Ishikawa (cell line): ENCODE measurements at regions not wholly inside any gene's neighbourhood (a gene's known extent, or its start where the extent isn't known, plus 50 kb on each side); places are given as distances from the start of the nearest gene placed in this dataset.

Experiments
- CEBPB ChIP-seq: IDR thresholded peaks from 2 replicates; pipeline ENCODE4 v1.6.1; 2012
- CREB1 ChIP-seq: IDR thresholded peaks from 2 replicates; pipeline ENCODE4 v1.6.1; 2012; ENCODE audit warnings: low read depth
- EGR1 ChIP-seq: IDR thresholded peaks from 2 replicates; pipeline ENCODE4 v1.6.1; 2012
- EP300 ChIP-seq: IDR thresholded peaks from 2 replicates; pipeline ENCODE4 v1.6.1; 2012; ENCODE audit warnings: borderline replicate concordance
- FOXM1 ChIP-seq: IDR thresholded peaks from 2 replicates; pipeline ENCODE4 v1.6.1; 2012; ENCODE audit warnings: low read depth, borderline replicate concordance
- MAX ChIP-seq: IDR thresholded peaks from 2 replicates; pipeline ENCODE4 v1.6.1; 2012
- NFIC ChIP-seq: IDR thresholded peaks from 2 replicates; pipeline ENCODE4 v1.6.1; 2012
- RAD21 ChIP-seq: IDR thresholded peaks from 2 replicates; pipeline ENCODE4 v1.6.1; 2012; ENCODE audit warnings: low read depth
- REST ChIP-seq: IDR thresholded peaks from 2 replicates; pipeline ENCODE4 v1.6.1; 2012; ENCODE audit warnings: low read depth, mild to moderate bottlenecking
- TAF1 ChIP-seq: IDR thresholded peaks from 2 replicates; pipeline ENCODE4 v1.6.1; 2012; ENCODE audit warnings: low read depth, mild to moderate bottlenecking
- TCF12 ChIP-seq: IDR thresholded peaks from 2 replicates; pipeline ENCODE4 v1.6.1; 2012; ENCODE audit warnings: low read depth
- TEAD4 ChIP-seq: IDR thresholded peaks from 2 replicates; pipeline ENCODE4 v1.6.1; 2012
- USF1 ChIP-seq: IDR thresholded peaks from 2 replicates; pipeline ENCODE4 v1.6.1; 2012
- YY1 ChIP-seq: IDR thresholded peaks from 2 replicates; pipeline ENCODE4 v1.6.1; 2012; ENCODE audit warnings: low read depth
- ZBTB7A ChIP-seq: IDR thresholded peaks from 2 replicates; pipeline ENCODE4 v1.6.1; 2012; ENCODE audit warnings: low read depth

- TF ChIP-seq TEAD4 (no peak), YY1 (no peak), EGR1 (no peak), CEBPB (no peak), NFIC (no peak), TAF1 (no peak), RAD21 (no peak)
Measured at GRCh38 chr9:31821583-31821982, 562.9 kb upstream of the ACO1 start.

GRCh38 chr9:31823365-31823764 lies 561.1 kb upstream of the ACO1 start:
- TF ChIP-seq USF1 (no peak), TCF12 (no peak), TEAD4 (no peak), RAD21 (no peak), EP300 (no peak), NFIC (no peak), MAX (no peak), REST (no peak), TAF1 (no peak), CREB1 (no peak), EGR1 (no peak), CEBPB (no peak), YY1 (no peak), FOXM1 (no peak), ZBTB7A (no peak)

GRCh38 chr9:31824860-31825259 lies 559.6 kb upstream of the ACO1 start:
- TF ChIP-seq USF1 (no peak), CREB1 (no peak), EP300 (no peak), CEBPB (no peak), REST (no peak), RAD21 (no peak), FOXM1 (no peak), ZBTB7A (no peak), NFIC (no peak), TAF1 (no peak), MAX (no peak), EGR1 (no peak), YY1 (no peak), TCF12 (no peak)

- no peak for TF ChIP-seq RAD21
- TF ChIP-seq YY1 = no peak
- no peak for TF ChIP-seq NFIC
- no peak for TF ChIP-seq MAX
Measured at GRCh38 chr9:31837211-31837610, 547.2 kb upstream of the ACO1 start.

GRCh38 chr9:31839273-31839672 lies 545.2 kb upstream of the ACO1 start:
- TF ChIP-seq RAD21 = peak; percentile 44; the same call in 1 of the 2 replicates
- no peak for TF ChIP-seq TAF1

GRCh38 chr9:31840702-31841101 lies 543.7 kb upstream of the ACO1 start:
- no peak for TF ChIP-seq TEAD4
- TF ChIP-seq TCF12 = no peak
- TF ChIP-seq FOXM1 = no peak
- no peak for TF ChIP-seq TAF1
- TF ChIP-seq USF1 = no peak
- no peak for TF ChIP-seq CEBPB
- TF ChIP-seq NFIC = no peak
- TF ChIP-seq REST = no peak
- TF ChIP-seq YY1 = no peak
- no peak for TF ChIP-seq CREB1
- TF ChIP-seq RAD21 = no peak
